Stimulated activated CD4-positive, alpha-beta T cell treated with anti-CD3 and anti-CD28 coated beads, Interleukin-12 subunit alpha, Interleukin-12 subunit beta, amount 100 ng/mL, for 48 hours (primary cell): ENCODE measurements at regions not wholly inside any gene's neighbourhood (a gene's known extent, or its start where the extent isn't known, plus 50 kb on each side); places are given as distances from the start of the nearest gene placed in this dataset.
A peak's percentile ranks its signal among the peaks of the same experiment; 100 is the strongest.
"Not testable (repeated sequence)": the region's sequence is repeated elsewhere in the genome, so short reads cannot be mapped to it uniquely, and the experiment has no call there.

Source experiments
- DNase-seq, 3 donors: peaks; one replicate each; pipeline ENCODE4 v3.0.0-alpha.2; 2020; ENCODE audit warnings: low read depth in 2 of 3, low spot score in 1 of 3

DNA sequence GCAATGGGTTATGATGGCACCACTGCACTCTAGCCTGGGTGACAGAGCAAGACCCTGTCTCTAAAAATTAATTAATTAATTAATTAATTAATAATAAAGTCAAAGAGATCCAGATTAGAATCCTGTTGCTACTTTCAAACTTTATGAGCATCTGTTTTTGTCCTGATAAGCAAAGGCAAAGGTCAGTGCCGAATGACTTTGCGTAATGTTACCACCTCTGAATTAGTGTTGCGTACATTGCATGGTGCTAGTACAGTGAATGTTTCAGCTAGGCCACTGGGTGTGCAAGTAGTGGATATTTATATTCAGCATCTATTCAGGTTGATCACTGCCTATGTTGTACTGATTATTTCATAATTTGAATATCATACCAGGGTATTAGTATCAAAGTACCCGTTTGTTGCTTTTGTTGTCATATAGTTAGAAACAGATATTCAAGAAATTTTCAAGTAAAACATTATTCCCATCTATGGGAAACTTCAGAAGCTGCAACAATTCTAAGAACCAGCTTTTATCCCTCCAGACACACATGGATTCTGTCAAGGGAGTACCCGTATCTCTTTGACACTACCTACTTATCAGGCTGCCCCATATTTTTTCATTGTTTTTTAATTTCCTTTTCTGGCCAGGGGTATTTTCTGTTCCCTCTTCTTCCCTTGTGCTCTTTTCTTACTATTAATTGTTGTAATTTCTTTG, 127.1 kb upstream of the GRM7 start:
- no peak for DNase-seq

DNA sequence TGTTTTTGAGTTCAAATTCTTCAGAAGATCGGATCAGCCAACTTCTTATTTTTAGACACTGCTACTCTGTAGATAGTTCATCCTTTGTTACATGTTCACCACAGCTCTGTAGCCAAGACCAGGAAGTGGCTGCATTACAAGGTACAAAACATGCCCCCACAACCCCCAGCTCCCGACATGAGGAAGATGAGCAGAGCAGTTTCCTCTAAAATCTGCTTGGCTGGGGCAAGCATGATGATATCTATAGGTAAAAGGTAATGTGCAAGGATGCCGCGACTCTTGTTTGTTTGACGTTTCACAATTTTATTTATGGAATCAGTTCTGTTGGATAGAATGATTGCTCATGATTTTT, 126.5 kb upstream of the GRM7 start:
- no peak for DNase-seq

DNA sequence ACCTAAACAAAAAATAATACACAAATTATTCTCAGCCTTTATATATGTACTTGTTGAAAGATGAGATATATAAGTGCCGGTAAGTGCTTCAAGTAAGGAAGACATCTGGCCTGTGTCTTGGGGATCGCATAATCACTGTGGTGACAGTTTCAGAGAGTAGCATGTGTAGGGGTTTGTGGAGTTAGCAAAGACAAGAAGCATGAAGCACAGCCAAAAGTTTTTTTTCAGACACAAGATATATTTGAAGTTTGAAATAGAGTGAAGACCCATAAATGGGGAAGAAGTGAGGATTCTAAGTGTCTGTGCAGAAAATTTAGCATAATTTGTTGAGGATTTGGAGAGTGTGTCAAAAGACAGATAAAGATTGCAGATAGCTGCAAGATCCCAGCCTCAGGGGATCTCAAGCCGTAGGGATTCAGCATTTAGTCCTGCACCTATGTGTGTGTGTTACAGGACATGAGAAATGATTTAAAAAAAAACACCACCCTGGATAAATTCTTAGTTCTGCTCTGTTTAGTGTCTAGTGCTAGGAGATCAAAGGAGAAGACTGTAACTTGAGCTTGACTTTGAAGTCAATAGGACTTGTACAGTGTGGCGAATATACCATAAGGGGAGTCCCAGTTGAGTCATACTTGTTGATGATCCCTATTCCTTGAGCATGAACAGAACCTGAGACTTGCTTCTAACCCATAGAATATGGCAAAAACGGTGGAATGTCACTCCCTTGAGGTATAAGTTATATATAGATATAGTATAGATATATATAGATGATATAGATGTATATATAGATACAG, 123.9 kb upstream of the GRM7 start:
- DNase-seq, result no peak

DNA sequence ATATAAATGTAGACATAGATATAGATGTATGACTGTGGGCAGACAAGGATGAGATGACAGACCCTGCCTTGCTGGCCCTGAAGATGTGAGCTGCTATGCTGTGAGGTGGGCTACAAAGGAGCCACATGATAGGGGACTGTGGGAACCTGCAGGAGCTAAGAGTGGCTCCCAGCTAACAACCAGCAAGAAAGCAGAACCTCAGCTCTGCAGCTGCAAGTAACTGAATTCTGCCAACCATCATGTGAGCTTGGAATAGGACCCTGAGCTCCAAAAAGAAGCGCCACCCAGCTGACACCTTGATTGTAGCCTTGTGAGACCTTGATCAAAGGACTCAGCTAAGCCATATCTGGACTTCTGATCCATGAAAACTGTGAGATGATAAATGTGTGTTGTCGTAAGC, 123.3 kb upstream of the GRM7 start:
- DNase-seq, result no peak

DNA sequence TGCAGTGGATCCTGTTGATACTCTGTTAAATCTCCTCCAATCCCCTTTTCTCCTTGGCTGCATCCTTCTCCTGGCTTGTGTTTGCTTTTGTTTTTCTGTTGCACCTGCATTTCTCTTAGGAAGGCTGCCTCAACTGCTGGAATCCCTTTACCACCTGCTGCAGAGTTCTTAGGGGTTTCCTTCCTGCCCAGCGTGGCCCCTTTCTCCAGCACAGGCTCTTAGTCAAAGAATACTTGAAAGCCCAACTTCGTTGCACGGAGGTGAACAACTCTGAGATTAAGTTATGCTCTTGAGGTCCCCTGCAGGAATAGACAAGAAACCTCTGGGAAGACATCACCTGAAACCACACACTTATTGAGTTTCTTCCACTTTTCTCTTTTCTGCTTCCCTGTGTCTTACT, 121.6 kb upstream of the GRM7 start:
- DNase-seq, result no peak

DNA sequence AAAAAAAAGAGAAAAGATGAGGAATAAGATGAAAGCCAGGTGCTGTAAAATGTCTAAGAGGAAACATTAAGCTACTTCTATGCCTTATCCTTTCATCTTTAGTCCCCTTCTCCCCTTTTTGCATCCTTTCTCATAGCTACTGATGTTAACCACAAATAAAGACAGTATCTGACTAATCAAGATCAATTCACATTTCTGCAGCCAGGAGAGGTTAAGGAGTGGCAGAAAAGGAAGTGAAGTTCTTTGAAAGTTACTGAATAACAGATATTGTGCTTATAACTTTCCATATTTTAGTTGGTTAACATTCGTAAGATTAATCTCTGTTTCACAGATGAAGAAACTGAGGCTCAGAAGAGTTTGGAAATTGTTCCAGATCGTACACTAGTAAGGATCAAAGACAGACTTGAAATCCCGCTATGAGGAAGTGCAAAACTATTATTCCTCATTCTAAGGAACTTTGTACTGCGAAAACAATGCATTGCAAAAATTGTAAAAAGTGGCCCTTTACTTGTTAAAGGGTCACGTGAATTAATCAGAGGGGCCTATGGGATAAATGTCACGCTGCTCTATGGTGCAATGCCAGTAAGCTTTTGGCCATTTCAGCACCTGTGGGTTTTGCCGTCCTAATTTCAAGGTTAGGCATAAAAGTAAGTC, 117.7 kb upstream of the GRM7 start:
- DNase-seq, result no peak

DNA sequence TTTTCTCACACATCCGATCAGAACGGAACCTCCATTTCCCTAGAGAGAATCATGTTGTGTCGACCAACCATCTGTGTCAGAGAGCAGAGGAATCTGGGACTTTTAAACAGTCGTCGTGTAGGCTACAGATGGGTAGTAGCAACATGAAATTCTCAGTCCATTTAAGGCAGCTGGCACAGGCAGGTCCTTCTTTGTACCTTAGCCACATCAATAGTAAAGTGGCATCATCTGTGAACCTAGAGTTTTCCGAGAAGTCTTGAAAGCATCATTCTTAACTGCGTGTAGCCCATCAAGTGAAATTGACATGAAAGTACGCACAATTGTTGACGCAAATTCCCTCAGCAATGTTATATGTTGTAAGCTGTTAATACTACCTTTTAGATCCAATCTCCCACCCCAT, 114.5 kb upstream of the GRM7 start:
- DNase-seq, result no peak

DNA sequence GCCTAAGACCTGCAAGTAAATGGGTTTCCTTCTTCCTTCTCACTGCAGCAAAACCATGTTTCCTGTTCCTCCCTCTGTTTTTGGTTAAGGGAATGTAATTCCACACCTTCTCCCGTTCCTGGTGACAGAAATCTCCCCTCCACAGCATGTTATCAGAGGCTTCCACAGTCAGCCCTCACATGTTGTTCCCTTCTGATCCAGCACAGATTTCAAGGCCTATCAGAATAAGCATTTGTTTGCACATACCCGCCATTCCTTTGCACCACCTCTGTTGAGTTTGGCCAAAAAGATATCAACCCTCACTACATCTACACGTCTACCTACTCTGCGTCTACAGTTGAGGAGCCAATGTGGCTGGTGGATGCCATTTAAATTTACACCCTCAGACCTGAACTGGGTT, 113.9 kb upstream of the GRM7 start:
- no peak for DNase-seq

DNA sequence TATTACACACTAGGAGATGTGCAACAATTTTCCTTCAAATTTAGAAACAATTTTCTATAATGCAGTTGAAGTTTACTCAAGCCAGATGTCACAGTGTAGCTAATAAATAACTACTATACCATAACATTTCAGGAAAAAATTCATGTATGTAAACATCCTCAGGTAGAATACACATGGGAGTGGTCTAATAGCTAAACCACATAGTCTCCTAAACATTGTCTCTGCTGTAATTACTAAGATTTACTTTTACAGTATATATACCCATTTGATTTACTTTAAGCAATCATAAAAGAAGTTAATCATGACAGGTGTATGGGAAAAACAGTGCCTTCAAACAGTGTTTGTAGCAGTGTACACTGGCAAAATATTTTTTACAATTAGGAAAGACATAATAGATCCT, 110.1 kb upstream of the GRM7 start:
- no peak for DNase-seq

DNA sequence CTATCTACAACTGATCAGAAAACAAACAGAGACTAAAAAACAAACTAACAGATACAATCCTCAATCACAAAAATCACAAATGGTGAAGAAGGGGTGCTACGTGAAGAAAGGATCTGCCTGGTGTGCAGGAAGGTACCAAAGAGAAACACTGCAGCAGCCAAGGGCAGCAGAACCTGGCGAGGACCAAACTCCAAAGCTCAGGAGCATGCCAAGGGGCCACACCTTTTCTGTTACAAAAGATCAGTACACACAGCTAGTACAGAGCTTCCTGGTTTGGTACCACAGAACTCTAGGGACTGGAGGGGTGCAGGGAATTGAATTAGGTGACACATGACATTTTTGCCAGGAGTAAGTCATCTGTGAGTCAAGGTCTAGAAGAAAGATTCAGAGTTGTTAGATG, 107.4 kb upstream of the GRM7 start:
- DNase-seq, result no peak

DNA sequence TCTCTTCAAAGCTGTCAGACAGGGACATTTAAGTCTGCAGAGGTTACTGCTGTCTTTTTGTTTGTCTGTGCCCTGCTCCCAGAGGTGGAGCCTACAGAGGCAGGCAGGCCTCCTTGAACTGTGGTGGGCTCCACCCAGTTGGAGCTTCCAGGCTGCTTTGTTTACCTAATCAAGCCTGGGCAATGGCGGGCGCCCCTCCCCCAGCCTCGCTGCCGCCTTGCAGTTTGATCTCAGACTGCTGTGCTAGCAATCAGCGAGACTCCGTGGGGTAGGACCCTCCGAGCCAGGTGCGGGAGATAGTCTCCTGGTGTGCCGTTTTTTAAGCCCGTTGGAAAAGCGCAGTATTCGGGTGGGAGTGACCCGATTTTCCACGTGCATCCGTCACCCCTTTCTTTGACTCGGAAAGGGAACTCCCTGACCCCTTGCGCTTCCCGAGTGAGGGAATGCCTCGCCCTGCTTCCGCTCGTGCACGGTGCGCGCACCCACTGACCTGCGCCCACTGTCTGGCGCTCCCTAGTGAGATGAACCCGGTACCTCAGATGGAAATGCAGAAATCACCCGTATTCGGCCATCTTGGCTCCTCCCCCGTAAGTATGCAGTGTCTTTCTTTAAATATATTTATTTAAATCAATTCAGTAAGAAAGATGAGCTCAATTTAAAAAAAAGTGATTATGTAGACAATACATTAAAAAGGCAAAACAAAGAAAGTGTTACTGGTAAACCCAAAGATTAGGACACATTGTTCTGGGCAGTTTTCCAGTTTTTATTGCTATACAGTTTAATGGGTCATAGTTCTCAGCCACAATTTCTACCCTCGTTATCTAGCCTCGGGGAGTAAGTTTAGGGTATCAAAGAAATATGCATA, 91.2 kb upstream of the GRM7 start:
- not testable (repeated sequence) for DNase-seq

DNA sequence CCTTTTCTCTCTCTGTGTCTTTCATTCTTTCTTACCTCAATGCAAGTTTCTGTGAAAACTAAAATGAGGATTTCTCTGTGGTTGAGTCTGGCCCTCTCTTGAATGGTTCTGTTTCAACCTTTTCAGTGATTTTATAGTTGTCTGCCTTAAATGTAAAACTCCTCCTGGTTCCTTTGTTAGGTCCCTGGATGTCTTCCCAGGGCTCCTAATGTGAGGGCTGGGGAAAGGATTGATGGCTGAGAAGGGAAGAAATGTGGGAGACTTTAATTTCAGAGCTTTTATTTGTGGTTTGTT, 90.6 kb upstream of the GRM7 start:
- no peak for DNase-seq

DNA sequence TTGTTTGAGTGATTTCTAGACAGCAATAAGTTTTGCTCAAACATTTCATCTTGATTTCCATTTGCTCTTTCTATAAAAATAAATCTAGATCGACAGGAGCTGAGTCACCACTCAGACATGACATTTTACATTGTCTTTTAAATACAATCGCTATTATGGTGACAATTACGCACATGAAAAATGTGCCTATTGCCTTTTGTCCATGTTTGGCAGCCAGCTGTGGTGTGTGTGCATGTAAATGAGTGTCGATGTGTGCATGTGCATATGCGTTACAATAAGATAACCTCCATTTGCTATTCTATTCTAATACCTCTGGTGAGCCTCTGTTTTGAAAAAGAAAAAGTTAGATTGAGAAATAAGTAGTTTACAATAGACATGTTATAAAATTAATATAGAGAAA, 89.7 kb upstream of the GRM7 start:
- DNase-seq, result no peak

DNA sequence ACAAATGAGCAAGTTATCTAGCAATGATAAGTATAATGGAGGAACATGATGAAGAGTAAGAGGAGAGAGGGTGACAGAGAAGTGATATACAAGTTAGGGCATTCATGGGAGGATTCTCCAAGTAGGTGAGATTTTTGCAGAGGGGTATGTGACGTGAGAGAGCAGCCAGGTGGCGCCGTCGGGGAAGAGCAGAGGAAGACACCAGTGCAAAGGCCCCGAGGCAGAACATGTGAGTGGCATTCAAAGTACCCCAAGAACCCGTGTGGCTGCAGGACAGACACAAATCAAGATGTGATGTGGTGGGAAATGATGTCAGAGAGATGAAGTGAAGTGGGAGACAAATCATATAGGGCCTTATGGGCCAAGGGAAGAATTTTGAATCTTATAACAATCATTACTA, 81.8 kb upstream of the GRM7 start:
- no peak for DNase-seq

DNA sequence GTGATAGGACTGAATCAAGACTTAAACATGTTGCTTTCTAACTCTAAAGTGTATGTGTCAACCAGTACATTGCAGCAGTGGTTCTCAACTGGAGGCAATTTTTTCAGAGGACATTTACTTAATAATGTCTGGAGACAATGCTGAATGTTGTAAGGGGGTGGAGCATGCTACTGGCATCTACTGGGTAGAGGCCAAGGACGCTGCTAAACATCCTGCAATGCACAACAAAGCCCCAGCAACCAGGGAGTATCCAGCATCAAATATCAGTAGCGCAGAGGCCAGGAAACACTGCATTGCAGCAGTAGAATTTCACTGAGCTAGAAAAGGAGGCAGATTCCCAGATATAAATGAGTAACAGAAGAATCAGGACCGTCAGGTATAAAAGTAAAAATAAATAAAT, 79.8 kb upstream of the GRM7 start:
- no peak for DNase-seq

DNA sequence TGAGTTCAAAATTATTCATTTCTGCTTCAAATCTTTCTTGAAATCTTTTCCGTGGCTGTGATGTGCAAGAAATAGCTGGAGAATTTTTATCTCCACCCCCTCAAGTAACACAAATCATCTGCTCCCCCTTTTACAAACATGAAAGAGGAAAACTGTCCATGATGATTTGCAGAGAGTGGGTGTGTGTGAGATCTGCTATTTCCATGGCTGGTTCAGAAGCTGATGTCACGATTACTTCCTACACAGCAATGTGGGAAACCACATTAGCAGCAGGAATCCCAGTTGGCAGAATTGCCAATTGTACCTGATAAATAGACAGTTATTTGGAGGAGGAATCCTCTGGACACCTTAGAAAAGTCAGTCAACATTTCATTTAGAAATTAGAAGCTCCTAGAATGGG, 75.2 kb upstream of the GRM7 start:
- DNase-seq, result no peak

DNA sequence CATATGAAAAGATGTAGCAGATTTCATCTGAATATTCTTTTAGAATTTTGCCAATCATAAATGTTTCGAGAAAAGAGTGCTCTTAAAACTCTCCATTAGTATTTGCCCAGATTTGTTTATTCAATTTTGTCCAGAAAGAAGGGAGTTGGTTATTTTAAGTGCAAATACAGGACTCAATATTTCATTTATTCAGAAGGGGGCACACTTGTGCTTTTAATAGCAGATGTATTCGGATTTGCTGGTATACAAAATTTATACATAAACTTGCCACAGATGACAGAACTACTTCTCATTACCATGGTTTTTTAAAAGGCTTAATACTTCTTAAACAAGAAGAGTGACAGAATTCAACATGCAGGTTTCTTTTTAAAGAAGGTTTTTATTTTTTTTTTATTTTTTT, 69.8 kb upstream of the GRM7 start:
- DNase-seq, result no peak

DNA sequence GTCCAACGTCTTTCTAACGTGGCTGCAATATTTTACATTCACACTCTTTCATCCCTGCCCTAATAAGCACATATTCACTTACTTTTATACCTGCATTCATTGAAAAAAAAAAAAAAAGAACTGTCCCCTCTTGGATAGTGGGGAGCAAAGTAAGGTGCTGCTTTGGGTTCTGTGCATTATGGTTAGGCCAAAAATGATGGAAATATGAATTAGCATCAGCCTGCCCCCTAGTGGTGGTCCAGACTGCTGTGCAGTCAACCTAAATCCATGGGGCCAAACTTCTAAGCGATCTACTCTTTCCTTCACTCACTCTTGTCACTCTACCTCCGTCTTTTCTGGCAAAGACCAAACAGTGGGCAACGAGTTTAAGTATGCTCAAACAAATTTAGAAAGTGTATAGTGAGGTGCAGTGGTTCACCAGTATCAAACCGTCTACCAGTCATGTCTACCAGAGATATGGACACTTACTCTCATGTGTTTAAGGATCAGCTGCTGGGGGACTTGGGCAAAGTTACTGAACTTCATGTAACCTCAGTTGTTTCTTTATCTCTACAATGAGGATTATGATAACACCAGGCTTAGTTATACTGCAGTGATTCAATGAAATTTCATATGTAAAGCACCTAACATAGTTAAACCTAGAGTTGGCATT, 61.5 kb upstream of the GRM7 start:
- DNase-seq, result peak in 2 of 3 donors; percentile 5 to 22

DNA sequence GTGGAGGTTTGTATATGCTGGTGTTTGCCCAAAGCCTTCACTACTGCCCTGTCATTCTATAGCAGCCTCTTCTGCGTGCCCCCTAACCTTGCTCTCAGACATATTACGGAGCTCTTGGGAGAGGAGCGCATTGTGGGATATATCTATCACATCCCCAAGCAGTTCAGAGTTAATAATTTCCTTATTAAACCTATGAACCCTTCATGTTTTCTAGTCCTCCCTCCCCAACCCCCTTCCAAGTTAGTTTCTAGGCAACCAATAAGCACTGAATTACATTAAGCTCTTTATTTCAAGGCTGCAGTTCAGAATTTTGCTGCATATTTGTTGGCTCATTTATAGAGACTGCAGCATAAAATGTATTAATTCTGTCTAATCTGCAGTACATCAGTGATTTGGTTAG, 57.3 kb upstream of the GRM7 start:
- no peak for DNase-seq

DNA sequence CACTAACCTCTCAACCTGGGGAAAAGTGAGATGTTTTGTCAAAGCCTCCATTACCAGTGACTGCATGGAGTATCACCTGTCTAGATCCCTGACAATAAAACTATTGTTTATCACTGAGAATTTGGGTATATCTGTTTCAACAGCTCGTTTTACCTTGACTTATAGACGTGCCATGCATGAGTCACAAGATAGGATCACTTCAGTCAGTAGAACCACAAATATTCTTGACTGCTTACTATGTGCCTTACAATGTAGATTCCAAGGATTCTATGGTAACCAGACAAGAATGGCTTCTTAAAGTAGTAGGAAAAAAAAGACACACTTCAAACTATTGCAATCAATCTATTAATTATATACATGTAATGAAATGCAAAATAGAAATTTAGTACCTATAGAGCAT, 55.7 kb upstream of the GRM7 start:
- no peak for DNase-seq

DNA sequence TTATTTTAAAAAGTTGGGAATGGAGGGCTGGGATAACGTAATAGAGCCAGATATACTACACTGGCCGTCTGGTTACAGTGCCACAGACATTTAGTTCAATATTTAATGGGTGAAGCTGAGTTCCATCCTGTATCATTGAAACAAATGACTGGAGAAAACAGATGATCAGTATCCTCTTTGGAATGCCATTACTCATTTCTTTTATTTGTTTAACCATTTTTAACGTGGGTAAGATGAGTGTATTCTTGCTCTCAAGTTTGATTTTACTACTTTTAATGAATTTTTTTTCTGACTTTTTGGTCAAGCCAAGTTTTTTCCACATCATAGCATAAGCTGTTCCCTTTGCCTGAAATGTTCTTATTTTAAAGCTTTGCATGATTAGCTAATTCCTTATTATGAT, 53.9 kb upstream of the GRM7 start:
- no peak for DNase-seq
